GM18861 (cell line): ENCODE measurements at regions not wholly inside any gene's neighbourhood (a gene's known extent, or its start where the extent isn't known, plus 50 kb on each side); places are given as distances from the start of the nearest gene placed in this dataset.

ENCODE experiments used
- ATAC-seq: cut with Tn5 transposase; IDR thresholded peaks from one replicate; pipeline ENCODE4 v1.9.1; 2021; ENCODE audit not compliant: unreplicated experiment

- ATAC-seq = no peak
These were observed 179.8 kb upstream of the FOXN2 start for GRCh38 chr2:48134704-48135103.

- ATAC-seq = no peak
These were observed 178.7 kb upstream of the FOXN2 start for GRCh38 chr2:48135797-48136196.

GRCh38 chr2:48137829-48138228 is 176.7 kb upstream of the FOXN2 start:
- ATAC-seq = no peak

- no peak for ATAC-seq
These were observed 175.6 kb upstream of the FOXN2 start for GRCh38 chr2:48138898-48139297.

GRCh38 chr2:48140586-48140985 is 173.9 kb upstream of the FOXN2 start:
- ATAC-seq = no peak

GRCh38 chr2:48144777-48145176 is 169.7 kb upstream of the FOXN2 start:
- no peak for ATAC-seq

GRCh38 chr2:48145845-48146452 is 168.5 kb upstream of the FOXN2 start:
- ATAC-seq = no peak

- ATAC-seq = no peak
These were observed 167.9 kb upstream of the FOXN2 start for GRCh38 chr2:48146552-48146951.

GRCh38 chr2:48147719-48148118 is 166.8 kb upstream of the FOXN2 start:
- no peak for ATAC-seq

- no peak for ATAC-seq
These were observed 165.5 kb upstream of the FOXN2 start for GRCh38 chr2:48148841-48149430.

- no peak for ATAC-seq
These were observed 157.3 kb upstream of the FOXN2 start for GRCh38 chr2:48157150-48157549.

- ATAC-seq = no peak
These were observed 152.9 kb upstream of the FOXN2 start for GRCh38 chr2:48161628-48162027.

- ATAC-seq = no peak
These were observed 151.7 kb upstream of the FOXN2 start for GRCh38 chr2:48162742-48163141.

GRCh38 chr2:48165070-48165753 is 149.3 kb upstream of the FOXN2 start:
- ATAC-seq = no peak

GRCh38 chr2:48169141-48169592 is 145.3 kb upstream of the FOXN2 start:
- ATAC-seq = no peak

- no peak for ATAC-seq
These were observed 144.2 kb upstream of the FOXN2 start for GRCh38 chr2:48170281-48170680.

GRCh38 chr2:48173141-48173540 is 141.3 kb upstream of the FOXN2 start:
- no peak for ATAC-seq

- ATAC-seq = no peak
These were observed 140.0 kb upstream of the FOXN2 start for GRCh38 chr2:48174503-48174902.

- ATAC-seq = no peak
These were observed 139.2 kb upstream of the FOXN2 start for GRCh38 chr2:48175254-48175653.

- no peak for ATAC-seq
These were observed 138.8 kb upstream of the FOXN2 start for GRCh38 chr2:48175656-48176055.

- ATAC-seq = no peak
These were observed 137.6 kb upstream of the FOXN2 start for GRCh38 chr2:48176876-48177275.

- ATAC-seq = no peak
These were observed 135.9 kb upstream of the FOXN2 start for GRCh38 chr2:48178611-48179010.
